IPS DF 19.7 (cell line): ENCODE measurements at regions not wholly inside any gene's neighbourhood (a gene's known extent, or its start where the extent isn't known, plus 50 kb on each side); places are given as distances from the start of the nearest gene placed in this dataset.

Experiments used
- DNase-seq: peaks from one replicate; pipeline ENCODE4 v3.0.0-alpha.2; 2013; ENCODE audit warnings: low read depth, low spot score

DNA sequence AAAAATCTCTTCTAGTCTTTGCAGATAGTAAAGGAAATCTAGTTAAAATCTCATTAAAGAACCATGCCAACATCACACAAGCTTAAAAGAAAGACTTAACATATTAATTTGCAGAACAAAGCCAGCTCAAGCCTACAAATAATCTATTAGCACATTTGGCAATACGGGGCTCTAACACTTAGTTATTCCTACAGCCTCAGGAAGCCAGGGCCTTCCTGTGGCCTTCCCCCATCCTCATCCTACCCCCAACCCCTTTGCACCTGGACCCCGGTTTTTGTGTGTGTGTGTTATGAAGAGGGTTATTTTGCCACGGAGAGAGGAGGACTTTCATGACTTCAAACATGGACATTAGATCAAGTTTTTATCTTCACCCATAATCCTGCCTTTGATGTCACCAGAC lies 64.6 kb downstream of the FOXB2 start:
- DNase-seq = no peak

DNA sequence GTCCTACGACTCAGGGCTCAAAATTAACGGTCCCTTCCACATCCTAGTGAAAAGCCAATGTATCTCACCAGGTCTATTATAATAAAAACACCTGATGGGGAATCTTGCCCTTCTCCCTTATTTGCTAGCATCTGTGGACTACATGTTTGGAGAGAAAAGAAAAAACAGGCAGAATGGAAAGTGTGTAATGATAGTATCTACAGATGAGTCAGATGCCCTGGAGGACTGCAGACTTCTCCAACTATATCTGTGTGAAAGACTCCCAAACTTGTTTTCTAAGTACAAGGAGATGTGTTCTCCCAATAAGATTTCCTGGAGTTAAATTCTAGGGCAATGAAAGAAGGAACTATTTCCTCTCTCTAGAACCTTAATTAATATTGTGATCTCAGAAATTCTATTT lies 66.0 kb downstream of the FOXB2 start:
- no peak for DNase-seq

DNA sequence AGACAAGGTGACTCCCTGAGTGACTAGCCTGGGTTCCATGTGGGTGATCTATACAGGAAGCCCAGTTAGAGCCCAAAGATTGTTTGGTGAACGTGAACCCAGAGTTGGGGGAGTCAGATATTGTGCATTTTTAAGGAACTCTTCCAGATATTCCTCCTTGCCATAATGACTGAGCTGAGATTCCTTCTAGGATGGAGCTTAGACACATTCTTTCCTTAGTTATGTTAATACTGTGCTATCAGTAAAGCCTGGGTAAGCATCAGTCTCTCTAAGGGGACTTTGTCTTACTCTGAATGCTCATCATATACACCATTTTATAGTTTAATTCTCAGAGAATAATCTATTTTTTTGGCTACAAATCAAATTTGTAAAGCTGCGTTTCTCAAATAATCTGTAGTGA lies 68.1 kb downstream of the FOXB2 start:
- no peak for DNase-seq

DNA sequence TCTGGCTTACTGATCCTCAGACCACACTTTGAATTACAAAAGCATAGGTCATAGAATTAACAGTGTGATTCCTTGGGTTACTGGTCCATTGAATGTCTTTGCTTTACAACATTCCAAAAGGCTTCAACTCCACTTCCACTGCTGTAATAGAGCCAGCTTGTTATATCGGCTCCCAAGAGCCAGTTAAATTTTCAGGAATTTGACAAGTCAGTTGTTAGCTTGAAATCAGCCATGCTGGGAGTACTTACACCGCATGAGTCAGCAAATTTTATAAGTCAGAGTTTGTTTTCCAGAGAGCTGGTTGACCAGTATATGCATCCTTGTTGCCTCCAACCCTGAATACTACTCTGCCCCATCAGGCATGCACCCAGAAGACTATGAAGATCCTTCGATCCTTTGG lies 73.1 kb downstream of the FOXB2 start:
- peak; percentile 45 for DNase-seq

DNA sequence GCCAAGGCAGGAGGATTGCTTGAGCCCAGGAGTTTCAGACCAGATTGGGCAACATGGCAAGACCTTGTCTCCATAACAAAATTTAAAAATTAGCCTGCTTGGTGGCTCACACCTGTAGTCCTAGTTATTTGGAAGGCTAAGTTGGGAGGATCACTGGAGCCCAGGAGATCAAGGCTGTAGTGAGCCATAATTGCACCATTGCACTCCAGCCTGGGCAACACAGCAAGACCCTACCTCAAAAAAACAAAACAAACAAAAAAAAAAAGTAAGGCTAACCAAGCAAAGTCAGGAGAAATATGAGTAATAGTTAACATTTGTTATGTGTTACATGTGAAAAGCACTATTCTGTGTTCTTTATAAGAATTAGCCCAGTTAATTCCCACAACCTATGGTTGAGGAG lies 74.7 kb downstream of the FOXB2 start:
- DNase-seq = no peak

DNA sequence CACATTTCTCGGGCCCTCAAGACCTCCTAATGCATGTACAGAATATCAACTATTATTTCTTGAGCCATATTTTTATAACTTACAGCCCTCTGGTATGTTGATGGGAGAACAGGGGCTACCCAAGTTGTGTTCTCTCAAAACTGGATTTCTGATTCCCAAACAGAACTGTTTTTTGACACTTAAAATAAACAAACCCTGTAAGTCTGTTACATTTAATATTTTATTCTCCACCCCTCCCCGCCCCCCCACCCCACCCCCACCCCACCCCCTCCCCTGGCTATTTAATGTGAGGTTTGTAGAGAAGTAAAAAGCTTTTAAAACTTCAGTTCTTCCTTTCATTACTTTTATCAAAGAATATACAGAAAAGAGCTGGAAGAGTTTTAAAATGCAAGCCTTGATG lies 77.9 kb downstream of the FOXB2 start:
- DNase-seq = no peak

DNA sequence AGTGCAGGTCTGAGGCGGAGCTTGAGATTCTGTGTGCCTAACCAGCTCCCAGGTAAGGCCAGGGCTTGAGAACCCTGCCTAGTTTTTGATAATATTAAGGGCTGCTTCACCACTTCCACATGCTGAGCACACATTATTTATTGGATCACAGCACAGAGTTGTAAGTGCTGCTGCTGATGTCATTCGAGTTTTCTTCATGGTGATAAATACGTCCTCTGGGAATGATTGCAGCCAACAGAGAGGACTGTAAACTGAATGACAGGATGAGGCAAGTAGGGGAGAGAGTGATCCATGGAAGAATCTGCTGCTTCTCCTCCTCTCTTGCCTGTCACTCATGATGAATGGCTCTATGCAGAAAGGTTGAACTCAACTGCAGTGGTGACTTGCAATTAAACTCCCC lies 77.9 kb upstream of the VPS13A start:
- DNase-seq = no peak

DNA sequence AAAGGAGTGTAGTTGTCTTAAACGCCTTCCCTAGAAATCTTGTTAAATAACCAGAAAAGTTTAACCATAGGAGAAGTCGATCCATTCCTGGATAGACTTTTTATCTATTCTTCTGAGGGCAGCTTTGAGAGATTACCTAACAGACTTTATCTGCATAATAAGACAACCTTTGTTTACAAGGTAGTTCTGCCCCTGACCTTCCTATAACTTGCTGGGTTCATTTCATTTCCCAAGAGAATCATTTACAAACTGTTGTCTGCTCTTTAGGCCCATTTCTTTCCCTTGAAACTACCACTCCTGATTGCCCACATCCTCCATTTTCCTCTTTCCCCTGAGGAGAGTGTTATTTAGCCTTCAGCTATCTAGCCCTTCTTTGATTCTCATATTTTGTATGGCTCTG lies 65.9 kb upstream of the VPS13A start:
- no peak for DNase-seq

DNA sequence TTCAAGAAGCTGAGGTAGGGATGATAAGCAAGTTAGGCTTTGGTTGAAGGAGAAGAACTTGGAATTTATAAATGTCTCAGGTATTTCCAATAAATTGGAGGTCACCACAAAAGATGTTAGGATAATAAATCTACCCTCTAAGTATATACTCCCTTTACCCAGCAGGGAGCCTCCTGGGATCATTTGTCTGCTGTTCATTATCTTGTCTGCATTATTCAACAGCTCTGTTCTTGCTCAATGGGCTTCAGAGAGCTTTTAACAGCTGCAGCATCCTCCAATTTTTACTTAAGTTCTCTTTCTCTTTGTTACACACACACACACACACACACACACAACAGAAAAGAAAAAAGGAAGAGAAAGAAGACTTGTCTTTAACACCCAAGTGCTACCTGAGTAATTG lies 51.7 kb upstream of the VPS13A start:
- no peak for DNase-seq

DNA sequence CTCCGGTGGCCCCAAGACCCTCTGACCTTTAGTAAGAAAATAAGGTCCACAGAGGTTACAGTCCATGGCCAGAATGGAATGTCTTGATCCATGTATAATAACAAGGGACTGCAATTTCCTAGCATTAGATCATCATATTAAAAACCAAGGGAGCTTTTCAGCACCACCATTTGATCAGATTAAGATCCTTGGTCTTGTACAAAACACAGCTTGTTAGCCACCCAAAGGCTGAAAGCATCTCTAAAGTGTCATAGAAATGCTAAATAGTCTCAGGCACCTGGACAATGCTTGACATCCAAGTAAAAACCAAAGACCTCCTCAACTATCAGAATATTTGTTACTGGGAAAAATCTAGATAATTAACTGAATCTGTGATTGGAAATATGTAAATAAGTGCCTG lies 50.3 kb upstream of the VPS13A start:
- no peak for DNase-seq
